ENCODE measurements at regions not wholly inside any gene's neighbourhood (a gene's known extent, or its start where the extent isn't known, plus 50 kb on each side); places are given as distances from the start of the nearest gene placed in this dataset.

GRCh38 chrX:140273921-140274320 is 230.9 kb downstream of the SOX3 start:
- TF ChIP-seq EZH2 (IDR thresholded peaks at IDR 0.05; ENCODE audit: borderline replicate concordance, low read depth, low read length, poor library complexity, severe bottlenecking) (no peak), CTCF (conservative IDR thresholded peaks at IDR 0.05; ENCODE audit: low read depth, low read length) (no peak)
